ENCODE measurements at regions not wholly inside any gene's neighbourhood (a gene's known extent, or its start where the extent isn't known, plus 50 kb on each side); places are given as distances from the start of the nearest gene placed in this dataset.

DNA sequence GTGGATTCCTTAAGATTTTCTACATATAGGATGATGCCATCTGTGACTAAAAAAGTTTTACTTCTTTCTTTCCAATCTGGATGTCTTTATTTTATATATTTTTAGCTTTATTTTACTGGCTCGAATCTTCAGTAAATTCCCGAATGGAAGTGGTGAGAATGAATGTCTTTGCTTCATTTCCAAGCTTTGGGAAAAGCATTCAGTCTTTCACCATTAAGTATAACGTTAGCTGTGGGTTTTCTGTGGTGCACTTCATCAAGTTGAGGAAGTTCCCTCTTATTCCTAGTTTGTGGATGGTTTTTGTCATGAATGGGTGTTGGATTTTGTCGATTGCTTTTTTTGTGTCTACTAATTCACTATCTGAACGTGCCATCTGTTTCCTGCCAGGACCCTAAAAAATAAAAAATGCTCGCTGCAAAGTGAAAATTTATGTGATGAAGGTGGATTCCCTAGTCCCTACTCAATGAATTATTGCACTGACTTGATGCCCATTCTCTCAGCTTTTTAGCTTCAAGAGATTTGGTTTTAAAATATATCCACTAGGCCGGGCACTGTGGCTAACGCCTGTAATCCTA, 90.2 kb upstream of the CARD11 start:
- TF ChIP-seq, protein P1, sequence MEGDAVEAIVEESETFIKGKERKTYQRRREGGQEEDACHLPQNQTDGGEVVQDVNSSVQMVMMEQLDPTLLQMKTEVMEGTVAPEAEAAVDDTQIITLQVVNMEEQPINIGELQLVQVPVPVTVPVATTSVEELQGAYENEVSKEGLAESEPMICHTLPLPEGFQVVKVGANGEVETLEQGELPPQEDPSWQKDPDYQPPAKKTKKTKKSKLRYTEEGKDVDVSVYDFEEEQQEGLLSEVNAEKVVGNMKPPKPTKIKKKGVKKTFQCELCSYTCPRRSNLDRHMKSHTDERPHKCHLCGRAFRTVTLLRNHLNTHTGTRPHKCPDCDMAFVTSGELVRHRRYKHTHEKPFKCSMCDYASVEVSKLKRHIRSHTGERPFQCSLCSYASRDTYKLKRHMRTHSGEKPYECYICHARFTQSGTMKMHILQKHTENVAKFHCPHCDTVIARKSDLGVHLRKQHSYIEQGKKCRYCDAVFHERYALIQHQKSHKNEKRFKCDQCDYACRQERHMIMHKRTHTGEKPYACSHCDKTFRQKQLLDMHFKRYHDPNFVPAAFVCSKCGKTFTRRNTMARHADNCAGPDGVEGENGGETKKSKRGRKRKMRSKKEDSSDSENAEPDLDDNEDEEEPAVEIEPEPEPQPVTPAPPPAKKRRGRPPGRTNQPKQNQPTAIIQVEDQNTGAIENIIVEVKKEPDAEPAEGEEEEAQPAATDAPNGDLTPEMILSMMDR (IDR thresholded peaks at IDR 0.05), result no peak
- no peak for TF ChIP-seq ZFX (IDR thresholded peaks at IDR 0.05; ENCODE audit: borderline replicate concordance)

All from 22Rv1 (cell line).